Neural progenitor cell (in vitro differentiated cells): ENCODE measurements at regions not wholly inside any gene's neighbourhood (a gene's known extent, or its start where the extent isn't known, plus 50 kb on each side); places are given as distances from the start of the nearest gene placed in this dataset.

Source experiments
- EZH2 ChIP-seq: fragments of 200-600 bp; sonication (generic); IDR thresholded peaks from 2 replicates; pipeline ENCODE4 v1.6.1; 2017; ENCODE audit warnings: antibody characterized with exemption, mild to moderate bottlenecking, moderate library complexity
- EZH2phosphoT487 ChIP-seq: fragments of 200-600 bp; sonication (generic); IDR thresholded peaks from 2 replicates; pipeline ENCODE4 v1.6.1; 2017; ENCODE audit warnings: antibody characterized with exemption
- TF ChIP-seq, protein P1 (sequence below): fragments of 200-600 bp; sonication (generic); IDR thresholded peaks from 2 replicates; pipeline ENCODE4 v1.5.1; 2017; ENCODE audit warnings: antibody characterized with exemption, mild to moderate bottlenecking

DNA sequence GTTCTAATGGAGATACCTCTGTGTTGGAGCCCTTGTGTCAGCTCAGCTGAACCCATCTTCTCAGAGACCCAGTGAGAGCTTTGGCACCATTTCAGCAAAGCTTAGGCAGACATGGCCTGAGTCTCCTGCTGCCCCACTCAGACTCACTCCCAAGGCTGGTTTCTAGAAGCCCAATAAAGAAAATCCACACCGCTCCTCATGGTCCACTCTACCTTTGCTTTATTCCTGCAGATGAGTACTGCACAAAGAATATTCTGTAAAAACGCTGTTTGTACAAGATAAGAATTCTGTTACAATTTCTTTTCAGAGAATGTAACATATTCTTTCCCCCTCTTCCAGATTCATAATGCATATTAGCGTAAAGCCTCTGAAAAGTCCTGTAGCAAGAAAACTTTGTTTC is 129.3 kb downstream of the C5orf15 start:
- TF ChIP-seq EZH2 (no peak), EZH2phosphoT487 (no peak)
- TF ChIP-seq, protein P1, sequence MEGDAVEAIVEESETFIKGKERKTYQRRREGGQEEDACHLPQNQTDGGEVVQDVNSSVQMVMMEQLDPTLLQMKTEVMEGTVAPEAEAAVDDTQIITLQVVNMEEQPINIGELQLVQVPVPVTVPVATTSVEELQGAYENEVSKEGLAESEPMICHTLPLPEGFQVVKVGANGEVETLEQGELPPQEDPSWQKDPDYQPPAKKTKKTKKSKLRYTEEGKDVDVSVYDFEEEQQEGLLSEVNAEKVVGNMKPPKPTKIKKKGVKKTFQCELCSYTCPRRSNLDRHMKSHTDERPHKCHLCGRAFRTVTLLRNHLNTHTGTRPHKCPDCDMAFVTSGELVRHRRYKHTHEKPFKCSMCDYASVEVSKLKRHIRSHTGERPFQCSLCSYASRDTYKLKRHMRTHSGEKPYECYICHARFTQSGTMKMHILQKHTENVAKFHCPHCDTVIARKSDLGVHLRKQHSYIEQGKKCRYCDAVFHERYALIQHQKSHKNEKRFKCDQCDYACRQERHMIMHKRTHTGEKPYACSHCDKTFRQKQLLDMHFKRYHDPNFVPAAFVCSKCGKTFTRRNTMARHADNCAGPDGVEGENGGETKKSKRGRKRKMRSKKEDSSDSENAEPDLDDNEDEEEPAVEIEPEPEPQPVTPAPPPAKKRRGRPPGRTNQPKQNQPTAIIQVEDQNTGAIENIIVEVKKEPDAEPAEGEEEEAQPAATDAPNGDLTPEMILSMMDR, result no peak
